Lower leg skin (tissue), 4 donors: ENCODE measurements at regions not wholly inside any gene's neighbourhood (a gene's known extent, or its start where the extent isn't known, plus 50 kb on each side); places are given as distances from the start of the nearest gene placed in this dataset.
"Not testable (repeated sequence)": the region's sequence is repeated elsewhere in the genome, so short reads cannot be mapped to it uniquely, and the experiment has no call there.

Source experiments
- DNase-seq, 2 donors: peaks; one replicate each; pipeline ENCODE4 v3.0.0-alpha.2; 2019; ENCODE audit warnings: low spot score in 2 of 2
- H3K4me3 ChIP-seq: fragments of 200-600 bp; sonication (generic); 2 replicates; pipeline ENCODE4 v1.5.1; 2017; ENCODE audit warnings: mild to moderate bottlenecking, low read depth; ENCODE audit not compliant: poor library complexity, severe bottlenecking
- POLR2A ChIP-seq, 2 donors: fragments of 450-650 bp; IDR thresholded peaks; one replicate each; pipeline ENCODE4 v1.6.1; 2016 to 2017; ENCODE audit warnings: antibody characterized with exemption in 2 of 2, mild to moderate bottlenecking in 1 of 2, moderate library complexity in 1 of 2
- WGBS, 2 donors: methylation state at CpG; one replicate each; pipeline ENCODE4 v1.1.5; 2018; 5-methylcytosine and 5-hydroxymethylcytosine counted together
- intact Hi-C: fragments of 100-400 bp; cut with DNase I; formaldehyde crosslinking; loops from one replicate; pipeline ENCODE4 v1.15.0; 2023; ENCODE audit warnings: low total_unique reads
- TF ChIP-seq, protein P1 (sequence below), 3 donors: fragments of 450-650 bp; IDR thresholded peaks; one replicate each; pipeline ENCODE4 v1.5.1; 2016; ENCODE audit warnings: antibody characterized with exemption in 3 of 3, mild to moderate bottlenecking in 3 of 3, moderate library complexity in 2 of 3

DNA sequence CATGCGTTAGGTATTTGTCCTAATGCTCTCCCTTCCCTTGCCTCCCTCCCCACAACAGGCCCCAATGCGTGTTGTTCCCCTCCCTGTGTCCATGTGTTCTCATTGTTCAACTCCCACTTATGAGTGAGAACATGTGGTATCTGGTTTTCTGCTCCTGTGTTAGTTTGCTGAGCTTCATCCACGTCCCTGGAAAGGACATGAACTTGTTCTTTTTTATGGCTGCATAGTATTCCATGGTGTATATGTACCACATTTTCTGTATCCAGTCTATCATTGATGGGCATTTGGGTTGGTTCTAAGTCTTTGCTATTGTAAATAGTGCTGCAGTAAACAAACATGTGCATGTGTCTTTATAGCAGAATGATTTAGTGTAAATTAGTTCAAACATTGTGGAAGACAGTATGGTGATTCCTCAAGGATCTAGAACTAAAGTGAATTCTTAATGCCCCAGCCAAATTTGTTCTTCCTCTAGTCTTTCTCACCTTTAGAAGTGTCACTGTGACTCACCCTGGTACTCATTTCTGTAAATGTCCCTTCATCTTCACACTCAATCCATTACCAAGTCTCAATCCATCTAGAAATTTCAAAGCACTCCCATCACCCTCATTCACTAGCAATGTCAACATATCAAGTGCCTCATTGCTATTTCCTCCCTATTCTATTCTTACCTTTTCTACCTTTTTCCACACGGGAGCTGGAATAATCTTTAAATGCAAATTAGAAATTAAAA is 123.9 kb downstream of the MREG start:
- 79 to 90% methylated on average over 4 of the region's 4 CpGs for WGBS, 2 donors
- DNase-seq, intact Hi-C loops, H3K4me3 ChIP-seq: not testable (repeated sequence)

DNA sequence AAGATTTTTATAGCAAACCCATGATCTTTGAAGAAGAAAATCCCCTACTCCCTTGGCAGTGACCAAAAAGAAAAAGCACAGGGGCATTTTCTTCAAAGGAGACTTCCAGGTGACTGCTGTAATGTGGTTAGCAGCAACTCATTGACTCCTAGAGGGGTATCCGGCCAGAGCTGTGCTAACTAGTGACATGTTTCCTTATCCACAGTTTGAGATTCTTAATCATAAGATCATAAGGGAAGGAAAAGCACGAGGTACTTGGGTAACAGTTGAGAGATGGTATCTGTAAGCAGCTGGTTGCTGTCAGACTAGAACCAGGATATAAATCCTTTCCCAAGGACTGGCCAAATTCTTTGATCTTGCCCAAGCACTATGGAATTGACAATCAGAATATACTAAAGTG is 124.7 kb downstream of the MREG start:
- H3K4me3 ChIP-seq = no peak overlapping the region
- 22 to 33% methylated on average over 2 of the region's 2 CpGs for WGBS, 2 donors
- TF ChIP-seq POLR2A (IDR thresholded peaks at IDR 0.05) = no peak
- TF ChIP-seq, protein P1, sequence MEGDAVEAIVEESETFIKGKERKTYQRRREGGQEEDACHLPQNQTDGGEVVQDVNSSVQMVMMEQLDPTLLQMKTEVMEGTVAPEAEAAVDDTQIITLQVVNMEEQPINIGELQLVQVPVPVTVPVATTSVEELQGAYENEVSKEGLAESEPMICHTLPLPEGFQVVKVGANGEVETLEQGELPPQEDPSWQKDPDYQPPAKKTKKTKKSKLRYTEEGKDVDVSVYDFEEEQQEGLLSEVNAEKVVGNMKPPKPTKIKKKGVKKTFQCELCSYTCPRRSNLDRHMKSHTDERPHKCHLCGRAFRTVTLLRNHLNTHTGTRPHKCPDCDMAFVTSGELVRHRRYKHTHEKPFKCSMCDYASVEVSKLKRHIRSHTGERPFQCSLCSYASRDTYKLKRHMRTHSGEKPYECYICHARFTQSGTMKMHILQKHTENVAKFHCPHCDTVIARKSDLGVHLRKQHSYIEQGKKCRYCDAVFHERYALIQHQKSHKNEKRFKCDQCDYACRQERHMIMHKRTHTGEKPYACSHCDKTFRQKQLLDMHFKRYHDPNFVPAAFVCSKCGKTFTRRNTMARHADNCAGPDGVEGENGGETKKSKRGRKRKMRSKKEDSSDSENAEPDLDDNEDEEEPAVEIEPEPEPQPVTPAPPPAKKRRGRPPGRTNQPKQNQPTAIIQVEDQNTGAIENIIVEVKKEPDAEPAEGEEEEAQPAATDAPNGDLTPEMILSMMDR (IDR thresholded peaks at IDR 0.05) = no peak
- intact Hi-C loops = no loop called here
- DNase-seq = no peak

DNA sequence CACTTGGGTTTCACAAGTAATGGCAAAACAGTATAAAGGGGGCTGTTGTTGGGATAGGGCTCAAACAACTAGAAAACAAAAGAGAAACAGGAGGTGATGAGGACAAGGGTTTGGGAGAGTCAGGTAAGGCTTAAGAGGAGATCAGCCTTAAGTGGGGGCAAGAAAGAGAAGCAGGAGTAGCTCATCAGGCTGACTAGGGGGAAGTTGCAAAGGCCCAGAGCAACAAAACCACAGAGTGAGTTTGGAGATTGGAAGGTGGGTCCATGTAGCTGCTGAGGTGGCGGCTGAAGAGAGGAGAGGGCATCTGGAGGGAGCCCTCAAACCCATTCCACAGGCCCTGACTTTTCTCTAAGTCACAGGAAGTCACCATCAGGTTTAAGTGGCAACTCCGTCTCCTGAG is 126.0 kb downstream of the MREG start:
- no peak overlapping the region for H3K4me3 ChIP-seq
- DNase-seq = no peak
- intact Hi-C loops = no loop called here
- 50 to 96% methylated on average over 2 of the region's 2 CpGs for WGBS, 2 donors
- TF ChIP-seq, protein P1 (IDR thresholded peaks at IDR 0.05) = no peak
- TF ChIP-seq POLR2A (IDR thresholded peaks at IDR 0.05) = no peak

DNA sequence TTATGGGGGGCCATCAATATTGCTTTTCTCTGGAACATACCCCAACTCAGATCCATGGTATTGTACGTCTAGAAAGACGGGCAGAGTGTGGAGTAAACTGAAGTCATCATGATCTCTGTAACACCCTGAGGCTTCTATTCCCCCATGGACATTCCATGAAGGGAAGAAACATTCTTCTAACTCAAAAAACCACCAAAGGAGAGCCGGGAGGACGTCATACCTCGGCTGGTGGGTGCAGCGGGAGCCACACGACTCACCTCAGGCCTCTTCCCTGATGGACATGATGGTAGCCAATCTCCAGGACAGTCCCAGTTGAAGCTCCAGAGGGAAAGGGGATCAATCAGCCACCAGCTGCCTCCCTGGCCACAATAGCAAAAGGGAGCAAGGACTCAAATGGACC is 127.3 kb downstream of the MREG start:
- H3K4me3 ChIP-seq = no peak overlapping the region
- no peak for DNase-seq
- intact Hi-C loops = no loop called here
- TF ChIP-seq POLR2A (IDR thresholded peaks at IDR 0.05) = no peak
- TF ChIP-seq, protein P1 (IDR thresholded peaks at IDR 0.05) = no peak
- WGBS, 2 donors = 86 to 96% methylated on average over 7 of the region's 7 CpGs

DNA sequence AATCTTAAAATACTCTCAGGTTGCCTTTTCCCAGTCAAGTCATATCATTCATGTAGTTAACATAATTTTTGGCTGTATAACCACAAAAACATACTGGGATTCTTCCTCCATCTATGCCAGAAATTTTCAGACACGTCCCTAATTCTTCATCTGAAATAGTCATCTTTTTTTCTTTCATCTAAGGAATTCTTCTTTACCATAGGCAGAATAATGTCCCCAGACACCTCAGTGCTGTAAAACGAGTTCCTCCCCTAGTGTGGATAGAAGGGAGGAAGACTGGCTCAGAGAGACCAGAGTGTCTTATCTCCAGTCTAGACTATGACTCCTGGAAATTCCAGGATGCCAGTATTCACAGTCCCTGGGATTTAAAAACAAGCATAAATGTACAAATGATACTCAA is 127.8 kb downstream of the MREG start:
- intact Hi-C loops = no loop called here
- no peak overlapping the region for H3K4me3 ChIP-seq
- no peak for DNase-seq
- 48% methylated on average over 2 of the region's 2 CpGs for WGBS, 2 donors
- TF ChIP-seq POLR2A (IDR thresholded peaks at IDR 0.05) = no peak
- TF ChIP-seq, protein P1 (IDR thresholded peaks at IDR 0.05) = no peak

DNA sequence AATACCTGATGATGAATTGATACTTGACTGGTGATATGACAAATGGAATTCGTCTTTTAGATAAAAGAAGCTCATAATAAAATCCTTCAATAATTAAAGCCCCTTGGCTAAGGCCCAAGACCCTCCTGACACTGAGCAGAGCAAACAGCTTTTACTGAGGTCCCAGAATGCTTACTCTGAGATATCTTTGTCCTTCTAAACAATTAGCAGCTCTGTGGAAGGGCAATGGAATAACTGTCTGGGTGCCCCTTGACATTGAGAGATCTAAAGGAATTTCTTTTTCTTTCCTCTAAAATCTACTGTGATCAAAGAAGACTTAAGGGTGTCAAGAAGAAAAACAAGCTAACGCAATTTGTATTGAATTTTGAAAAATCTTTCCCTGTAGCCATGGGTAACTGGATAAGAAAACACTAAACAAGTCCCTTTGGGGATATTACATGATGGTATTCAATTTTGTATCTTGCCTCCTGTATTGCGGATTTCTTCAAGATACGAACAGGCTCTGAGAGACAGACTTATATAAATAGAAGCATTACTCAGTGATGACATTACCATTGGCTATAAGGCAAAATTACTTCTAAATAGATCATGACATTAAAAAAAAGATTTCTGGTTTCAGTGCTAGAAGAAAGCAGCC is 128.8 kb downstream of the MREG start:
- DNase-seq = no peak
- H3K4me3 ChIP-seq = no peak overlapping the region
- intact Hi-C loops = no loop called here
- no peak for TF ChIP-seq POLR2A (IDR thresholded peaks at IDR 0.05)
- TF ChIP-seq, protein P1 (IDR thresholded peaks at IDR 0.05) = no peak
- 57 to 66% methylated on average over 4 of the region's 4 CpGs for WGBS, 2 donors
